Mesothelial cell of epicardium (in vitro differentiated cells): ENCODE measurements at regions not wholly inside any gene's neighbourhood (a gene's known extent, or its start where the extent isn't known, plus 50 kb on each side); places are given as distances from the start of the nearest gene placed in this dataset.

Experiments used
- DNase-seq, 2 experiments: peaks; one replicate each; pipeline ENCODE4 v3.0.0; 2021; ENCODE audit warnings: low spot score in 2 of 2; ENCODE audit not compliant: unreplicated experiment in 2 of 2
- H3K27ac Mint-ChIP-seq: 2 replicates; pipeline ENCODE4 v1.8.0; 2021; ENCODE audit warnings: mixed read lengths
- H3K27me3 Mint-ChIP-seq: 2 replicates; pipeline ENCODE4 v1.8.0; 2021; ENCODE audit warnings: low read depth, mixed read lengths
- H3K36me3 Mint-ChIP-seq: 2 replicates; pipeline ENCODE4 v1.8.0; 2021; ENCODE audit warnings: mixed read lengths
- H3K4me1 Mint-ChIP-seq: 2 replicates; pipeline ENCODE4 v1.8.0; 2021; ENCODE audit warnings: mixed read lengths
- H3K4me3 Mint-ChIP-seq: 2 replicates; pipeline ENCODE4 v1.8.0; 2021; ENCODE audit warnings: mild to moderate bottlenecking, moderate library complexity, mixed read lengths
- H3K9me3 Mint-ChIP-seq: 2 replicates; pipeline ENCODE4 v1.8.0; 2021; ENCODE audit warnings: mixed read lengths
- CTCF ChIP-seq: fragments of 200-600 bp; sonication (generic); IDR thresholded peaks from one replicate; pipeline ENCODE4 v1.5.0; 2021; ENCODE audit warnings: antibody characterized with exemption; ENCODE audit not compliant: unreplicated experiment

GRCh38 chr4:152106781-152107321, 346.0 kb upstream of the GATB start:
- Mint-ChIP-seq H3K27me3 (no peaks in the 10 kb centered on the region), H3K4me1 (peaks cover 40% of the 10 kb centered on the region), H3K4me3 (no peak overlapping the region), H3K9me3 (no peaks in the 10 kb centered on the region), H3K27ac (no peak overlapping the region), H3K36me3 (no peaks in the 10 kb centered on the region)
- TF ChIP-seq CTCF: no peak
- DNase-seq: no peak

- H3K36me3 Mint-ChIP-seq: no peaks in the 10 kb centered on the region
- H3K4me1 Mint-ChIP-seq: peaks cover 47% of the 10 kb centered on the region
- no peaks in the 10 kb centered on the region for H3K27me3 Mint-ChIP-seq
- no peak for TF ChIP-seq CTCF
- peak overlapping the region; percentile 31 for H3K27ac Mint-ChIP-seq
- no peak for DNase-seq
- no peak overlapping the region for H3K4me3 Mint-ChIP-seq
- no peaks in the 10 kb centered on the region for H3K9me3 Mint-ChIP-seq
Measured at GRCh38 chr4:152106113-152106763, 345.4 kb upstream of the GATB start.

- Mint-ChIP-seq H3K27me3 (no peaks in the 10 kb centered on the region), H3K9me3 (no peaks in the 10 kb centered on the region), H3K4me3 (no peak overlapping the region), H3K27ac (peak overlapping the region; percentile 76), H3K4me1 (peaks cover 55% of the 10 kb centered on the region), H3K36me3 (no peaks in the 10 kb centered on the region)
- no peak for TF ChIP-seq CTCF
- no peak for DNase-seq
Measured at GRCh38 chr4:152104901-152105357, 344.1 kb upstream of the GATB start.

GRCh38 chr4:152104356-152104755, 343.5 kb upstream of the GATB start:
- Mint-ChIP-seq H3K27ac (peak overlapping the region; percentile 76), H3K4me1 (peaks cover 51% of the 10 kb centered on the region), H3K36me3 (no peaks in the 10 kb centered on the region), H3K9me3 (no peaks in the 10 kb centered on the region), H3K27me3 (no peaks in the 10 kb centered on the region), H3K4me3 (no peak overlapping the region)
- TF ChIP-seq CTCF: no peak
- no peak for DNase-seq

GRCh38 chr4:152103181-152103901, 342.5 kb upstream of the GATB start:
- H3K4me1 Mint-ChIP-seq: peaks cover 51% of the 10 kb centered on the region

More at GRCh38 chr4:152103181-152103901, 342.5 kb upstream of the GATB start:
- no peak for TF ChIP-seq CTCF
- Mint-ChIP-seq H3K9me3 (no peaks in the 10 kb centered on the region), H3K27ac (no peak overlapping the region), H3K4me3 (no peak overlapping the region), H3K36me3 (no peaks in the 10 kb centered on the region), H3K27me3 (no peaks in the 10 kb centered on the region)
- no peak for DNase-seq
